H9 (cell line): ENCODE measurements at regions not wholly inside any gene's neighbourhood (a gene's known extent, or its start where the extent isn't known, plus 50 kb on each side); places are given as distances from the start of the nearest gene placed in this dataset.

Experiments used
- DNase-seq: peaks from one replicate; pipeline ENCODE4 v3.0.0-alpha.2; 2017
- H2AFZ ChIP-seq: one replicate; pipeline ENCODE4 v1.6.1; 2013; ENCODE audit warnings: mild to moderate bottlenecking, low read length, control low read depth, moderate library complexity
- H2AK5ac ChIP-seq: 2 replicates; pipeline ENCODE4 v1.6.1; 2013; ENCODE audit warnings: low read length, control low read depth, mixed read lengths; ENCODE audit not compliant: insufficient read length
- H2BK120ac ChIP-seq: one replicate; pipeline ENCODE4 v1.6.1; 2013; ENCODE audit warnings: low read depth, mild to moderate bottlenecking, low read length, control low read depth, inconsistent platforms; ENCODE audit not compliant: poor library complexity, severe bottlenecking
- H2BK12ac ChIP-seq: 2 replicates; pipeline ENCODE4 v1.6.1; 2013; ENCODE audit warnings: low read length, control low read depth, mixed read lengths, low read depth; ENCODE audit not compliant: insufficient read length
- H2BK15ac ChIP-seq: 2 replicates; pipeline ENCODE4 v1.6.1; 2013; ENCODE audit warnings: low read depth, low read length, control low read depth
- H2BK20ac ChIP-seq: one replicate; pipeline ENCODE4 v1.6.1; 2013; ENCODE audit warnings: low read depth, mild to moderate bottlenecking, low read length, control low read depth, inconsistent platforms; ENCODE audit not compliant: poor library complexity, severe bottlenecking
- H2BK5ac ChIP-seq: 2 replicates; pipeline ENCODE4 v1.6.1; 2013; ENCODE audit warnings: low read length, control low read depth, mixed read lengths; ENCODE audit not compliant: insufficient read length
- H3K14ac ChIP-seq: 2 replicates; pipeline ENCODE4 v1.6.1; 2013; ENCODE audit warnings: low read length, control low read depth; ENCODE audit not compliant: insufficient read depth
- H3K18ac ChIP-seq: 2 replicates; pipeline ENCODE4 v1.6.1; 2013; ENCODE audit warnings: low read depth, mild to moderate bottlenecking, mixed read lengths, low read length, control low read depth; ENCODE audit not compliant: insufficient read length
- H3K23ac ChIP-seq: 2 replicates; pipeline ENCODE4 v1.6.1; 2013; ENCODE audit warnings: low read length, control low read depth, mixed read lengths, low read depth; ENCODE audit not compliant: insufficient read length
- H3K23me2 ChIP-seq: 2 replicates; pipeline ENCODE4 v1.6.1; 2013; ENCODE audit warnings: low read depth, mild to moderate bottlenecking, mixed read lengths, low read length, control low read depth; ENCODE audit not compliant: insufficient read length, poor library complexity, severe bottlenecking
- H3K27ac ChIP-seq: 2 replicates; pipeline ENCODE4 v1.5.1; 2013; ENCODE audit warnings: low read length, control low read depth, mixed read lengths, low read depth; ENCODE audit not compliant: insufficient read length
- H3K27me3 ChIP-seq: 2 replicates; pipeline ENCODE4 v1.6.1; 2013; ENCODE audit warnings: low read length, control low read depth, inconsistent platforms; ENCODE audit not compliant: insufficient read depth
- H3K4ac ChIP-seq: 2 replicates; pipeline ENCODE4 v1.6.1; 2013; ENCODE audit warnings: low read depth, mild to moderate bottlenecking, control low read depth, inconsistent platforms, low read length, moderate library complexity
- H3K4me1 ChIP-seq: 2 replicates; pipeline ENCODE4 v1.6.1; 2013; ENCODE audit warnings: low read length, control low read depth, inconsistent platforms; ENCODE audit not compliant: insufficient read depth
- H3K4me2 ChIP-seq: 2 replicates; pipeline ENCODE4 v1.6.1; 2013; ENCODE audit warnings: low read length, control low read depth, mixed read lengths; ENCODE audit not compliant: insufficient read length, insufficient read depth
- H3K56ac ChIP-seq: 2 replicates; pipeline ENCODE4 v1.6.1; 2013; ENCODE audit warnings: low read depth, mild to moderate bottlenecking, mixed read lengths, low read length, control low read depth; ENCODE audit not compliant: insufficient read length
- H3K79me1 ChIP-seq: 2 replicates; pipeline ENCODE4 v1.6.1; 2013; ENCODE audit warnings: low read depth, mild to moderate bottlenecking, moderate library complexity, low read length, control low read depth, inconsistent platforms; ENCODE audit not compliant: insufficient read depth, poor library complexity, severe bottlenecking
- H3K79me2 ChIP-seq: 2 replicates; pipeline ENCODE4 v1.6.1; 2013; ENCODE audit warnings: low read length, control low read depth, inconsistent platforms; ENCODE audit not compliant: insufficient read depth
- H3K9ac ChIP-seq: 2 replicates; pipeline ENCODE4 v1.6.1; 2013; ENCODE audit warnings: low read length, control low read depth, mixed read lengths; ENCODE audit not compliant: insufficient read length; ENCODE audit errors: extremely low read depth
- H3K9me3 ChIP-seq: one replicate; pipeline ENCODE4 v1.6.1; 2013; ENCODE audit warnings: low read depth, low read length, inconsistent platforms; ENCODE audit not compliant: control insufficient read depth
- H3T11ph ChIP-seq: one replicate; pipeline ENCODE4 v1.6.1; 2013; ENCODE audit warnings: mild to moderate bottlenecking, low read length, control low read depth, inconsistent platforms
- H4K20me1 ChIP-seq: one replicate; pipeline ENCODE4 v1.6.1; 2013; ENCODE audit not compliant: control insufficient read depth, insufficient read length, insufficient read depth
- H4K5ac ChIP-seq: 2 replicates; pipeline ENCODE4 v1.6.1; 2013; ENCODE audit warnings: low read depth, mild to moderate bottlenecking, mixed read lengths, low read length, control low read depth; ENCODE audit not compliant: insufficient read length
- H4K8ac ChIP-seq: replicated peaks from 2 replicates; pipeline ENCODE4 v1.6.1; 2013; ENCODE audit warnings: low read length, control low read depth, mixed read lengths, low read depth; ENCODE audit not compliant: insufficient read length
- H4K91ac ChIP-seq: 2 replicates; pipeline ENCODE4 v1.6.1; 2013; ENCODE audit warnings: low read depth, mild to moderate bottlenecking, moderate library complexity, mixed read lengths, low read length, control low read depth; ENCODE audit not compliant: insufficient read length
- H3K27ac Mint-ChIP-seq, 3 experiments: 2 replicates in 2 of 3; 3 replicates in 1 of 3; pipeline ENCODE4 v1.8.0; 2020 to 2021; ENCODE audit warnings: mixed read lengths in 3 of 3, mild to moderate bottlenecking in 1 of 3, moderate library complexity in 1 of 3
- H3K27me3 Mint-ChIP-seq: 2 replicates; pipeline ENCODE4 v1.8.0; 2021; ENCODE audit warnings: low read depth, mild to moderate bottlenecking, moderate library complexity, mixed read lengths
- H3K36me3 Mint-ChIP-seq, 3 experiments: 2 replicates in 2 of 3; 3 replicates in 1 of 3; pipeline ENCODE4 v1.8.0; 2020 to 2021; ENCODE audit warnings: low read depth in 3 of 3, mixed read lengths in 3 of 3; ENCODE audit not compliant: insufficient read depth in 1 of 3
- H3K4me1 Mint-ChIP-seq, 2 experiments: 2 replicates each; pipeline ENCODE4 v1.8.0; 2020; ENCODE audit warnings: mixed read lengths in 2 of 2
- H3K4me3 Mint-ChIP-seq, 2 experiments: 2 replicates in 1 of 2; 3 replicates in 1 of 2; pipeline ENCODE4 v1.8.0; 2020 to 2021; ENCODE audit warnings: mild to moderate bottlenecking in 2 of 2, mixed read lengths in 2 of 2, moderate library complexity in 1 of 2
- H3K9me3 Mint-ChIP-seq, 2 experiments: 2 replicates in 1 of 2; 3 replicates in 1 of 2; pipeline ENCODE4 v1.8.0; 2020; ENCODE audit warnings: mild to moderate bottlenecking in 2 of 2, mixed read lengths in 2 of 2, moderate library complexity in 1 of 2
- WGBS: extraction: QIAGEN DNeasy Blood & Tissue Kit; methylation state at CpG from one replicate; pipeline ENCODE4 v1.1.7; 2013; ENCODE audit warnings: missing lambda C conversion rate, low lambda C conversion rate, mixed read lengths; ENCODE audit not compliant: insufficient read length; ENCODE audit errors: extremely low coverage; 5-methylcytosine and 5-hydroxymethylcytosine counted together
- TF ChIP-seq, protein P1 (sequence below): fragments of 200-600 bp; sonication (generic); conservative IDR thresholded peaks from 3 replicates; pipeline ENCODE4 v1.8.0; 2021; ENCODE audit warnings: antibody characterized with exemption, mild to moderate bottlenecking

DNA sequence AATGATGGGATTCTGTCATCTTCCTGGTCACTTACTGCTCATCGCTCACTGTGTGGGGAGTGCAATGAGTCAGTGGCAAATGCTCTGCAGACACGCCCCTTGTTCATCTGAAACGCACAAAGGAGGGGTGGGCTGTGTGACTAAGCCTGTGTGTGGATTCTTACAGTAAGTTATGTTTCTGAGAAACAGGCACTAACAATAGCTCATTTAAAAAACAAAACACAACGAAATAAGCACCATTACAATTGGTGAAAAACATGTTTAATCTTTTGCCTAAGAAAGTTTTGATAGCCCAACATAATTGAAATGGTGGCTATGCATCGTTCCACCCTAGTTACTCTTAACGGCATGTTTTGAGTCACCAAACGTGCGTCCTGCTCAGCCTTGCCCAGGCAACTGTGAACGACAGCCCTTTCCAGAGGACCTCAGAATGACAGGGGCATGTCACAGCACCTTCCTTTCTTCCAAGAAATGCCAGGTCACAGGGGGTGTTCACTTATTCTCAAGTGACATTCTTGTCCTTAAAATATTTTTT, 118.4 kb upstream of the SGK1 start:
- Histone ChIP-seq H3K9me3 (no peaks in the 10 kb centered on the region), H3K79me1 (no peaks in the 10 kb centered on the region), H3T11ph (no peak overlapping the region), H2BK12ac (no peak overlapping the region), H3K18ac (no peak overlapping the region), H3K4me1 (no peaks in the 10 kb centered on the region), H2BK15ac (no peak overlapping the region), H2AFZ (no peak overlapping the region), H3K4me2 (no peak overlapping the region), H2BK120ac (no peak overlapping the region), H2BK20ac (no peak overlapping the region), H4K20me1 (no peaks in the 10 kb centered on the region), H3K56ac (no peak overlapping the region), H3K4ac (no peak overlapping the region), H2BK5ac (no peak overlapping the region), H3K23me2 (no peaks in the 10 kb centered on the region), H3K27me3 (no peaks in the 10 kb centered on the region), H3K79me2 (no peaks in the 10 kb centered on the region), H4K5ac (no peak overlapping the region), H3K27ac (no peak overlapping the region), H4K91ac (no peak overlapping the region), H3K14ac (no peak overlapping the region), H3K23ac (no peak overlapping the region), H4K8ac (no peak overlapping the region), H3K9ac (no peak overlapping the region), H2AK5ac (no peak overlapping the region)
- Mint-ChIP-seq H3K36me3 (no peaks in the 10 kb centered on the region), H3K27ac (no peak overlapping the region; a peak in 1 of 7 replicates), H3K27me3 (no peaks in the 10 kb centered on the region), H3K4me3 (no peak overlapping the region), H3K9me3 (no peaks in the 10 kb centered on the region), H3K4me1 (peaks cover 18% of the 10 kb centered on the region in 2 experiments)
- no peak for DNase-seq
- no CpG with 5 or more reads among the region's 9 CpGs for WGBS
- TF ChIP-seq, protein P1, sequence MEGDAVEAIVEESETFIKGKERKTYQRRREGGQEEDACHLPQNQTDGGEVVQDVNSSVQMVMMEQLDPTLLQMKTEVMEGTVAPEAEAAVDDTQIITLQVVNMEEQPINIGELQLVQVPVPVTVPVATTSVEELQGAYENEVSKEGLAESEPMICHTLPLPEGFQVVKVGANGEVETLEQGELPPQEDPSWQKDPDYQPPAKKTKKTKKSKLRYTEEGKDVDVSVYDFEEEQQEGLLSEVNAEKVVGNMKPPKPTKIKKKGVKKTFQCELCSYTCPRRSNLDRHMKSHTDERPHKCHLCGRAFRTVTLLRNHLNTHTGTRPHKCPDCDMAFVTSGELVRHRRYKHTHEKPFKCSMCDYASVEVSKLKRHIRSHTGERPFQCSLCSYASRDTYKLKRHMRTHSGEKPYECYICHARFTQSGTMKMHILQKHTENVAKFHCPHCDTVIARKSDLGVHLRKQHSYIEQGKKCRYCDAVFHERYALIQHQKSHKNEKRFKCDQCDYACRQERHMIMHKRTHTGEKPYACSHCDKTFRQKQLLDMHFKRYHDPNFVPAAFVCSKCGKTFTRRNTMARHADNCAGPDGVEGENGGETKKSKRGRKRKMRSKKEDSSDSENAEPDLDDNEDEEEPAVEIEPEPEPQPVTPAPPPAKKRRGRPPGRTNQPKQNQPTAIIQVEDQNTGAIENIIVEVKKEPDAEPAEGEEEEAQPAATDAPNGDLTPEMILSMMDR, result no peak
